ENCODE measurements at regions not wholly inside any gene's neighbourhood (a gene's known extent, or its start where the extent isn't known, plus 50 kb on each side); places are given as distances from the start of the nearest gene placed in this dataset.
"Not testable (repeated sequence)": the region's sequence is repeated elsewhere in the genome, so short reads cannot be mapped to it uniquely, and the experiment has no call there.

DNA sequence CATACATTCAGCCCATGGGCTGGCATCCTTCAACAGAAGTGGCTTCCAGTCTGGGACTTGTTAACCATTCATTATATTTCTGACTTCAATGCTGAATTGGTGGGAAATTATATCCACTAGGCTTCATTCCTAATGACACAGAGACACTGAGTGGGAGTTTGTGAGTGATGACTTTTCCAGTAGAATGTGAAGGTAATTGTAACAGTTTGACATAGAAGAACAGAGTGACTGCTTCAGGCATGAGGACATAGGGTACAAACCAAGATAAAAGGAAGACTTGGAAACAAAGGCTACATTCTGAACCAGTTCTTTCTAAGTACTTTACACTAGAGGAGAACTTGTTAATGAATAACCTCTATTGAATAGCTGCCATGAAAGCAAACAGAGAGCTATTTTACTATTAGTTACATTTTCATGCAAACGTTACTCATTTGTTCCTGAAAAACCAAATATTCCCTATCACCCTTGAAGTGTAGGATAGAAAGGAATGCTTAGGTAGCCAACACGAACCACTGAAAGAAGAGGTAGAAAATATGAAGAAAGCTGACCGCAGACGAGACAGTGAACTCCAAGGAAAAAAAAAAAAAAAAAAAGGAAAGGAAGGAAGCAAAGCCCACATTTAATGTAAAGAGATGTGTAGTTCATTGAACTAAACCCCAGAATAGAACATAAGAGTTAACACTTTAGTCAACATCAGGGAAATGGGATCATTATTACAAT is 237.0 kb upstream of the SEMA3C start:
- Histone ChIP-seq H3K9me3 (ENCODE audit: low read length) (no peaks in the 10 kb centered on the region), H3K4me1 (ENCODE audit: insufficient read depth, low read length, severe bottlenecking) (no peaks in the 10 kb centered on the region), H3K4me3 (ENCODE audit: low read depth, low read length, poor library complexity, severe bottlenecking) (no peak overlapping the region), H3K79me2 (ENCODE audit: insufficient read depth, low read length) (no peaks in the 10 kb centered on the region), H2AFZ (ENCODE audit: low read length) (no peak overlapping the region), H3K9me2 (ENCODE audit: low read depth, low read length) (no peaks in the 10 kb centered on the region), H3K4me2 (ENCODE audit: low read length) (no peak overlapping the region), H3F3A (ENCODE audit: insufficient read depth, low read length) (no peaks in the 10 kb centered on the region), H3K36me3 (ENCODE audit: insufficient read depth, low read length) (no peaks in the 10 kb centered on the region), H3K27me3 (ENCODE audit: insufficient read depth, low read length) (no peaks in the 10 kb centered on the region), H3K9ac (ENCODE audit: low read length) (no peak overlapping the region), H3K27ac (ENCODE audit: low read depth, low read length, poor library complexity, severe bottlenecking) (no peak overlapping the region), H4K20me1 (ENCODE audit: insufficient read depth, low read length) (no peaks in the 10 kb centered on the region)
- TF ChIP-seq CTCF (IDR thresholded peaks at IDR 0.05; ENCODE audit: low read length) (no peak), EZH2 (IDR thresholded peaks at IDR 0.05; ENCODE audit: borderline replicate concordance, low read length) (no peak)

- H2AFZ ChIP-seq (ENCODE audit: low read length), result no peak overlapping the region
- no peaks in the 10 kb centered on the region for H3K79me2 ChIP-seq (ENCODE audit: insufficient read depth, low read length)
- H3K27me3 ChIP-seq (ENCODE audit: insufficient read depth, low read length), result no peaks in the 10 kb centered on the region
- no peaks in the 10 kb centered on the region for H3K9me2 ChIP-seq (ENCODE audit: low read depth, low read length)
- H3K9ac ChIP-seq (ENCODE audit: low read length), result no peak overlapping the region
- H3K9me3 ChIP-seq (ENCODE audit: low read length), result no peaks in the 10 kb centered on the region
- H3K27ac ChIP-seq (ENCODE audit: low read depth, low read length, poor library complexity, severe bottlenecking), result no peak overlapping the region
- no peak overlapping the region for H3K4me3 ChIP-seq (ENCODE audit: low read depth, low read length, poor library complexity, severe bottlenecking)
- no peak for TF ChIP-seq CTCF (IDR thresholded peaks at IDR 0.05; ENCODE audit: low read length)
- TF ChIP-seq EZH2 (IDR thresholded peaks at IDR 0.05; ENCODE audit: borderline replicate concordance, low read length), result no peak
- H3F3A ChIP-seq (ENCODE audit: insufficient read depth, low read length), result no peaks in the 10 kb centered on the region
- H3K4me1 ChIP-seq (ENCODE audit: insufficient read depth, low read length, severe bottlenecking), result no peaks in the 10 kb centered on the region
- H3K36me3 ChIP-seq (ENCODE audit: insufficient read depth, low read length), result no peaks in the 10 kb centered on the region
- H4K20me1 ChIP-seq (ENCODE audit: insufficient read depth, low read length), result no peaks in the 10 kb centered on the region
- no peak overlapping the region for H3K4me2 ChIP-seq (ENCODE audit: low read length)
Observed at GRCh38 chr7:81154565-81154964, 235.7 kb upstream of the SEMA3C start.

GRCh38 chr7:81152925-81153324 is 234.1 kb upstream of the SEMA3C start:
- H3K9me2 ChIP-seq (ENCODE audit: low read depth, low read length); H4K20me1 ChIP-seq (ENCODE audit: insufficient read depth, low read length); H3K4me2 ChIP-seq (ENCODE audit: low read length); H3K36me3 ChIP-seq (ENCODE audit: insufficient read depth, low read length); H2AFZ ChIP-seq (ENCODE audit: low read length); H3F3A ChIP-seq (ENCODE audit: insufficient read depth, low read length); H3K9ac ChIP-seq (ENCODE audit: low read length); H3K27me3 ChIP-seq (ENCODE audit: insufficient read depth, low read length); H3K9me3 ChIP-seq (ENCODE audit: low read length); H3K79me2 ChIP-seq (ENCODE audit: insufficient read depth, low read length); H3K4me1 ChIP-seq (ENCODE audit: insufficient read depth, low read length, severe bottlenecking); H3K27ac ChIP-seq (ENCODE audit: low read depth, low read length, poor library complexity, severe bottlenecking); H3K4me3 ChIP-seq (ENCODE audit: low read depth, low read length, poor library complexity, severe bottlenecking): not testable (repeated sequence)

GRCh38 chr7:81150951-81151361 is 232.1 kb upstream of the SEMA3C start:
- no peaks in the 10 kb centered on the region for H3K4me1 ChIP-seq (ENCODE audit: insufficient read depth, low read length, severe bottlenecking)
- no peaks in the 10 kb centered on the region for H4K20me1 ChIP-seq (ENCODE audit: insufficient read depth, low read length)
- H2AFZ ChIP-seq (ENCODE audit: low read length), result no peak overlapping the region
- H3K9ac ChIP-seq (ENCODE audit: low read length), result no peak overlapping the region
- no peaks in the 10 kb centered on the region for H3K27me3 ChIP-seq (ENCODE audit: insufficient read depth, low read length)
- H3K9me2 ChIP-seq (ENCODE audit: low read depth, low read length), result no peaks in the 10 kb centered on the region
- no peak overlapping the region for H3K27ac ChIP-seq (ENCODE audit: low read depth, low read length, poor library complexity, severe bottlenecking)
- no peak overlapping the region for H3K4me3 ChIP-seq (ENCODE audit: low read depth, low read length, poor library complexity, severe bottlenecking)
- no peaks in the 10 kb centered on the region for H3K79me2 ChIP-seq (ENCODE audit: insufficient read depth, low read length)
- no peaks in the 10 kb centered on the region for H3K9me3 ChIP-seq (ENCODE audit: low read length)
- H3K4me2 ChIP-seq (ENCODE audit: low read length), result no peak overlapping the region
- TF ChIP-seq CTCF (IDR thresholded peaks at IDR 0.05; ENCODE audit: low read length), result no peak
- TF ChIP-seq EZH2 (IDR thresholded peaks at IDR 0.05; ENCODE audit: borderline replicate concordance, low read length), result no peak
- H3F3A ChIP-seq (ENCODE audit: insufficient read depth, low read length), result no peaks in the 10 kb centered on the region
- H3K36me3 ChIP-seq (ENCODE audit: insufficient read depth, low read length), result no peaks in the 10 kb centered on the region

Measured in OCI-LY1 (cell line).